HG02970 (cell line): ENCODE measurements at regions not wholly inside any gene's neighbourhood (a gene's known extent, or its start where the extent isn't known, plus 50 kb on each side); places are given as distances from the start of the nearest gene placed in this dataset.

ENCODE experiments used
- ATAC-seq: cut with Tn5 transposase; IDR thresholded peaks from one replicate; pipeline ENCODE4 v1.9.1; 2021; ENCODE audit warnings: mild to moderate bottlenecking, moderate library complexity, moderate number of reproducible peaks; ENCODE audit not compliant: unreplicated experiment, low FRiP score

DNA sequence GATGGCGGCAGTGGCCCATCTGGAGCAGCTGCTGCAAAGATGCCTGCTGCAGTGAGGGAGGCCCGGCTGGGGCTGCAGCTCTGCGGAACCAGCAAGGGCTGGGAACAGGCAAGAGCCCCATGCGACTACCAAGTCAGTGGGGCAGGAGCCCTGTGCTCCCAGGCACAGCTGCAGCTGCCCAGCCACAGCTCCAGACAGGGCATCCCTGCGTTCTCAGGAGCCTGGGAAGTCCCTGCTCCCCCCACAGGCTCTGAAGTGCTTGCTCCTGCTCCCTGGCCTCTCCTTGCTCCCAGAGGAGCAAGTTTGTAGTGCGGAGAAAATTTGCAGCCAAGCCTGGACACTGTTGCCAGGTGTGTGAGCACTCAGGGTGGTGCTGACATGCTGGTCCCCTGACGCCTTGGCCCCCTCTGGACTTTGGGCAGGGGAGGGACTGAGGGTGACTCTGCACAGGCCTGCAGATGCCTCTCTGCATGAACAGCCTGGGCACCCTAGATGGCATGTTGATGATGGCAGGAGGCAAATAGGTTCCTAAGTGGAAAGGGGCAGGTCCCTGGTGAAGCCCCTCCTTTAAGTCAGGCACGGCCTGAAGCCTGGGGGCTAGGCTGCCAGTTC lies 105.6 kb downstream of the LYZL1 start:
- no peak for ATAC-seq

DNA sequence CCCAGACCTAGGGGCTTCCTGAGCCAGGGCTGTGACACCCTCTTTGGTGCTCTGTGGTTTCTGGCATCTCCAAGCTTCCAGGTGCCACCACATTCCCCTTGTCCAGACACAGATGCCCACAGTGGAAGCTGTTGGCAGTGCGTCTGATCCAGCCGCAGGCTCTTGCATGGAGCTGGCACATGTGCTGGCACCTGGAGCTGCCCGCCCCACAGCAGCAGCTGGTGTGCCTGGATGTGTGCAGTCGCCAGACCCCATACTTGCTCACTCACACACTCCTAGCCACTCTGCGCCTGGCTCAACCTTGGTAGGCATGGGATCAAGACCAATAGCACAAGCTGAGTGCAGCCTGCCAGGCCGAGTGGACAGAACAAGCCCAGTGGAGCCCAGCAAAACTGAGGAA lies 106.5 kb downstream of the LYZL1 start:
- no peak for ATAC-seq

DNA sequence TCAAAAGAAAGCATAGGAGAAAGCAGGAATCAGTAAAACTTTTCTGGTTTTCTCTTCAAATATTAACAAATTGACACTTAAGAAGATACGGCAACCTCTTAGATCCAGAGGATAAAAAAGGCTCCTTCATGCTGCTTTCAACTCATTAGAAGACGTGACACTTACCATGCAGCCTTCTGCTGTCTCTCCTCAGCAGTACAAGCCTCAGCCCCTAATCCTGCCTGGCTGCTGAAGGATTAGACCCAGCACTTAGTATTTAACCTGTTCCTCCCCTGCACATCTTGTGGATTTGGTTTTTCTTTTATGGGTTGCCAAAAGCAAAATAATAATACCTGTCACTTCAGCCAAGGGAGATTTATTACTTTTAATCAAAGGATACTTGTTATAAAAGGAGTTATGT lies 108.4 kb downstream of the LYZL1 start:
- no peak for ATAC-seq

DNA sequence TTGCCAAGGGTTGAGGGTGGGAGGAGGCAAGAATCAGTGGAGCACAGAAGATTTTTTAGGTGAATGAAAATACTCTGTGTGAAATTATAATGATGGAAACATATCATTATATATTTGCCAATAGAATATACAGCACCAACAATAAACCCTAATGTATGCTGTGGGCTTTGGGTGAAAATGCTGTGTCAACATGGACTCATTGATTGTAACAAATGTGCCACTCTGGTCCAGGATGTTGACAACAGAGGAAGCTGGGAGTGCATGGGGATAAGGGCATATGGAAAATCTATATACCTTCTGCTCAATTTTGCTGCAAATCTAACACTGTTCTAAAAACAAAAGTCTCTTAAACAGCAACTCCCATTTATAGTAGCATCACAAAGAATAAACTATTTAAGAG lies 114.3 kb downstream of the LYZL1 start:
- ATAC-seq = no peak

DNA sequence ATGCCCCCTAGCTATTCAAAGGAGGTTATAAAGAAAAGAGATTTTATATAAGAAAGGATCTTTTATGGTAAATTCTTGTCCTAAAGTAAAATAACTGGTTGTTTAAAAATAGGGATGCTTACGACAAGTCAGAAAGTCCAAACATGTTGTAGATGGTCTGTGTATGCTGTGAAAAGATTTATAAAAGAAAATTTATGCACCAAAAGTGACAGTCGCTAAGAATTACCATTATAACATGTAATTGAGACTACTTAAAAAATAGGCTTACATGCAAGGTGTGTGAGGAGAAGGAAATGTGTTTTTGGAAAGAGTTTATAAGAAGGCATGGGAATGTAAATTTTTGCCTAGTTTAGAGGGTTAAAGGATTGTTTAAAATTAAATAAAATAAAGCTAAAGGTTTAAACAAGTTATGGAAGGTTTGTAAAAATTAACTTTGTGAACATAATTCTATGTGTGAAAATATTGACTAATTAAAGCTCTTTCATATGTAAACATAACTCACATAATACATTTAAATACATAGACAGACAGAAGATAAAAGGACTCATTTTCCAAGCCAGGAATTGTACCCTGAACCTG lies 118.5 kb downstream of the LYZL1 start:
- no peak for ATAC-seq
